PC-9 (cell line): ENCODE measurements at regions not wholly inside any gene's neighbourhood (a gene's known extent, or its start where the extent isn't known, plus 50 kb on each side); places are given as distances from the start of the nearest gene placed in this dataset.

Source experiments
- BruUV-seq: library from RNA; stranded (reverse); fragments of 400-500 nt; replicated peaks from 2 replicates; lab custom pipeline; 2021; lab: Mats Ljungman, UMichigan
- CTCF ChIA-PET: fragments of 300-600 bp; sonication (Branson Sonifier 250); formaldehyde crosslinking; loops from one replicate; lab custom pipeline; 2022; ENCODE audit warnings: antibody characterized with exemption; lab: Charles Lee
- POLR2A ChIA-PET: fragments of 300-600 bp; sonication (Branson Sonifier 250); formaldehyde crosslinking; loops from one replicate; lab custom pipeline; 2022; ENCODE audit warnings: antibody characterized with exemption; ENCODE audit not compliant: unreplicated experiment; lab: Charles Lee
- DNase-seq, 2 experiments: peaks; one replicate each; pipeline versions ENCODE4 v3.0.0 to v3.0.0-alpha.2; 2015 to 2022; ENCODE audit warnings: mixed read lengths in 1 of 2
- H2AFZ ChIP-seq: fragments of 200-600 bp; sonication (generic); 2 replicates; pipeline ENCODE4 v1.8.1; 2017; ENCODE audit warnings: antibody characterized with exemption
- H3F3A ChIP-seq: fragments of 200-600 bp; sonication (generic); 2 replicates; pipeline ENCODE4 v1.8.1; 2017; ENCODE audit warnings: antibody characterized with exemption, mild to moderate bottlenecking, low read depth; ENCODE audit not compliant: insufficient read depth
- H3K27ac ChIP-seq: fragments of 200-600 bp; sonication (generic); 2 replicates; pipeline ENCODE4 v1.6.1; 2016; ENCODE audit warnings: mixed run types
- H3K27me3 ChIP-seq: fragments of 200-600 bp; sonication (generic); 2 replicates; pipeline ENCODE4 v1.6.1; 2016; ENCODE audit warnings: low read depth, mixed run types; ENCODE audit not compliant: insufficient read depth
- H3K36me3 ChIP-seq: fragments of 200-600 bp; sonication (generic); 2 replicates; pipeline ENCODE4 v1.6.1; 2016; ENCODE audit warnings: low read depth, mixed run types
- H3K4me1 ChIP-seq: fragments of 200-600 bp; sonication (generic); replicated peaks from 2 replicates; pipeline ENCODE4 v1.6.1; 2016; ENCODE audit warnings: mixed run types; ENCODE audit not compliant: insufficient read depth
- H3K4me2 ChIP-seq: fragments of 200-600 bp; sonication (generic); 2 replicates; pipeline ENCODE4 v1.6.1; 2017; ENCODE audit warnings: mixed run types
- H3K4me3 ChIP-seq: fragments of 200-600 bp; sonication (generic); 2 replicates; pipeline ENCODE4 v1.6.1; 2016; ENCODE audit warnings: mixed run types
- H3K79me2 ChIP-seq: fragments of 200-600 bp; sonication (generic); 2 replicates; pipeline ENCODE4 v1.6.1; 2017; ENCODE audit warnings: low read depth, mixed run types
- H3K9me2 ChIP-seq: fragments of 200-600 bp; sonication (generic); 2 replicates; pipeline ENCODE4 v1.8.1; 2017; ENCODE audit warnings: mild to moderate bottlenecking; ENCODE audit not compliant: insufficient read depth
- H3K9me3 ChIP-seq: fragments of 200-600 bp; sonication (generic); 2 replicates; pipeline ENCODE4 v1.8.1; 2016; ENCODE audit warnings: low read depth; ENCODE audit not compliant: insufficient read depth
- H4K20me1 ChIP-seq: fragments of 200-600 bp; sonication (generic); 2 replicates; pipeline ENCODE4 v1.8.1; 2017; ENCODE audit not compliant: insufficient read depth
- EZH2 ChIP-seq: fragments of 200-600 bp; sonication (generic); IDR thresholded peaks from 2 replicates; pipeline ENCODE4 v1.8.0; 2017; ENCODE audit warnings: antibody characterized with exemption, low read depth
- intact Hi-C: fragments of 100-400 bp; cut with micrococcal nuclease; formaldehyde crosslinking; loops from one replicate; pipeline ENCODE4 v1.10.0; 2022; ENCODE audit not compliant: unreplicated experiment
- TF ChIP-seq, protein P1 (sequence below): fragments of 200-600 bp; sonication (generic); conservative IDR thresholded peaks from 2 replicates; pipeline ENCODE4 v1.6.1; 2017; ENCODE audit warnings: mixed run types, antibody characterized with exemption, mild to moderate bottlenecking, moderate library complexity

DNA sequence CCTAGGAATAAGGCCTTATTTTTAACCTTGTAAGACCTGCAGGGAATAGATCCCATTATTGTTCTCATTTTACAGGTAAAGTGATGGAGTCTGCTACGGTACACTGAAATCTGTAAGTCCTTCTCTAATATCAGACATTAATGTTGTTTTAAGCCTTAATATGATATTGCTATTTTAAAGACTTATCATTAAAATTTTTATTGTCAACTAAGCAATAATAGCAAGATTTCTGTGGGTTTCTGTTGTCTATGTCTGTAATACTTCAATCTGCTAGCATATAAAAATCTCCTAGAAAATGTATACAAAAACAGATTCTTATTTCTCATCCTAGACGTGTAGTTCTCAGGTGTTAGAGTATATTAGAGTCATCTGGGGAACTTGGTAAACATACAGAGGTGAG, 317.5 kb upstream of the TENM4 start:
- H3K4me1 ChIP-seq: no peaks in the 10 kb centered on the region
- no peaks in the 10 kb centered on the region for H3K79me2 ChIP-seq
- H3K36me3 ChIP-seq: no peaks in the 10 kb centered on the region
- no peak overlapping the region for H3K27ac ChIP-seq
- H3K9me2 ChIP-seq: no peaks in the 10 kb centered on the region
- intact Hi-C loops: no loop called here
- H3K4me3 ChIP-seq: no peak overlapping the region
- TF ChIP-seq, protein P1, sequence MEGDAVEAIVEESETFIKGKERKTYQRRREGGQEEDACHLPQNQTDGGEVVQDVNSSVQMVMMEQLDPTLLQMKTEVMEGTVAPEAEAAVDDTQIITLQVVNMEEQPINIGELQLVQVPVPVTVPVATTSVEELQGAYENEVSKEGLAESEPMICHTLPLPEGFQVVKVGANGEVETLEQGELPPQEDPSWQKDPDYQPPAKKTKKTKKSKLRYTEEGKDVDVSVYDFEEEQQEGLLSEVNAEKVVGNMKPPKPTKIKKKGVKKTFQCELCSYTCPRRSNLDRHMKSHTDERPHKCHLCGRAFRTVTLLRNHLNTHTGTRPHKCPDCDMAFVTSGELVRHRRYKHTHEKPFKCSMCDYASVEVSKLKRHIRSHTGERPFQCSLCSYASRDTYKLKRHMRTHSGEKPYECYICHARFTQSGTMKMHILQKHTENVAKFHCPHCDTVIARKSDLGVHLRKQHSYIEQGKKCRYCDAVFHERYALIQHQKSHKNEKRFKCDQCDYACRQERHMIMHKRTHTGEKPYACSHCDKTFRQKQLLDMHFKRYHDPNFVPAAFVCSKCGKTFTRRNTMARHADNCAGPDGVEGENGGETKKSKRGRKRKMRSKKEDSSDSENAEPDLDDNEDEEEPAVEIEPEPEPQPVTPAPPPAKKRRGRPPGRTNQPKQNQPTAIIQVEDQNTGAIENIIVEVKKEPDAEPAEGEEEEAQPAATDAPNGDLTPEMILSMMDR: no peak
- TF ChIP-seq EZH2: no peak
- POLR2A ChIA-PET: no interaction called here
- no peak overlapping the region for H3K4me2 ChIP-seq
- no peaks in the 10 kb centered on the region for H4K20me1 ChIP-seq
- no peak overlapping the region for H2AFZ ChIP-seq
- DNase-seq: no peak
- no peaks in the 10 kb centered on the region for H3F3A ChIP-seq
- H3K9me3 ChIP-seq: no peaks in the 10 kb centered on the region
- CTCF ChIA-PET: no interaction called here
- H3K27me3 ChIP-seq: no peaks in the 10 kb centered on the region
- BruUV-seq: no TSS peak

DNA sequence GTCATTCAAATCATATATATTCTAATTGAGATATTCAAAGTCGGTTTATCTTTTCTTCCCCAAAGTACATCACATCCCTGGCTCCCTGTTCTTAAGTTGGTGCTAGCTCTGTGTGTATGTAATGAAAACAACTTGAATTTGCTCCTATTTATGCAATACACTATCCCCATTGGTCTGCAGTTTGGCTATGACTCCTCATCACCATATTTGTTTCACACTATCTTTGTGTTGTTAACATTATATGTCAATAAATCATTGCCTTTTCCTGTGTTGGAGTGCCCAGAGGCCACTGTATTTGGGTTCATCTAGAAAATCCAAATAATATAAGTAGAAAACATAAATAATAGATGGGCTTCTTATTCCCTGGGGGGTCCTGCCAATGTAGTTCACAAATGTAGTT, 306.6 kb upstream of the TENM4 start:
- no peaks in the 10 kb centered on the region for H3K9me2 ChIP-seq

DNA sequence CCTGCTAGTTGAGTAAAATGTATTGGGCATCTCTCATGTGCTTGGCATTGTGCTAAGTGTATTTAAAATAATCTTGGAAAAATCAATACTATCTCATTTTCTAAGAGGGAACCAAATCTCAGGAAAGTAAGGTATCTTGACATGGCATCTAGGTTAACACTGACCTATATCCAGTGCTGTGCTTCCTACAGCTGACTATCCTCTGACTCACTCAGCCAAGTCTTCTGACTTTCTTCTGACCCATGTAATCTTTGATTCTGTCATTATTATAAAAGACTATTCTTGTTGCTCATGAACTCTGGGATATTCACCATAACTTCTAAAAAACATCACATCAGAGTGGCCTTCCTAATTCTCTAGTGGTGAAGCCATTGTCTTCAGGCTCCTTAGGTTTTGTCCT, 304.1 kb upstream of the TENM4 start:
- no peak overlapping the region for H3K27ac ChIP-seq
- ChIA-PET POLR2A (no interaction called here), CTCF (no interaction called here)
- no peak overlapping the region for H3K4me2 ChIP-seq
- H3K4me3 ChIP-seq: no peak overlapping the region
- no peaks in the 10 kb centered on the region for H3K79me2 ChIP-seq
- no peaks in the 10 kb centered on the region for H3K4me1 ChIP-seq
- H3K36me3 ChIP-seq: no peaks in the 10 kb centered on the region
- DNase-seq: no peak
- TF ChIP-seq, protein P1: no peak
- no peak for TF ChIP-seq EZH2
- H3K9me3 ChIP-seq: no peaks in the 10 kb centered on the region
- no peaks in the 10 kb centered on the region for H3K9me2 ChIP-seq
- BruUV-seq: no TSS peak
- intact Hi-C loops: no loop called here
- H3F3A ChIP-seq: no peaks in the 10 kb centered on the region
- no peaks in the 10 kb centered on the region; the same call in 1 of the 2 replicates for H4K20me1 ChIP-seq
- no peak overlapping the region for H2AFZ ChIP-seq
- no peaks in the 10 kb centered on the region for H3K27me3 ChIP-seq

More for the DNA sequence above, 306.6 kb upstream of the TENM4 start:
- no peaks in the 10 kb centered on the region for H3K9me3 ChIP-seq
- no peak overlapping the region for H3K27ac ChIP-seq
- no peak for DNase-seq
- H3K36me3 ChIP-seq: no peaks in the 10 kb centered on the region
- H3K27me3 ChIP-seq: no peaks in the 10 kb centered on the region
- ChIA-PET POLR2A (no interaction called here), CTCF (no interaction called here)
- intact Hi-C loops: no loop called here
- H3K79me2 ChIP-seq: no peaks in the 10 kb centered on the region
- no peak overlapping the region for H2AFZ ChIP-seq
- no peaks in the 10 kb centered on the region for H3K4me1 ChIP-seq
- no TSS peak for BruUV-seq
- TF ChIP-seq, protein P1: no peak
- no peak for TF ChIP-seq EZH2
- no peak overlapping the region for H3K4me2 ChIP-seq
- no peak overlapping the region for H3K4me3 ChIP-seq
- H4K20me1 ChIP-seq: no peaks in the 10 kb centered on the region; the same call in 1 of the 2 replicates
- no peaks in the 10 kb centered on the region for H3F3A ChIP-seq
